ENCODE measurements at regions not wholly inside any gene's neighbourhood (a gene's known extent, or its start where the extent isn't known, plus 50 kb on each side); places are given as distances from the start of the nearest gene placed in this dataset.

GRCh38 chr11:131302836-131303235, 67.6 kb upstream of the NTM start:
- TF ChIP-seq POLR2A (IDR thresholded peaks at IDR 0.05) (no peak), CTCF (IDR thresholded peaks at IDR 0.05) (no peak)

All from prostate gland (tissue), 2 donors.